ENCODE measurements at regions not wholly inside any gene's neighbourhood (a gene's known extent, or its start where the extent isn't known, plus 50 kb on each side); places are given as distances from the start of the nearest gene placed in this dataset.

DNA sequence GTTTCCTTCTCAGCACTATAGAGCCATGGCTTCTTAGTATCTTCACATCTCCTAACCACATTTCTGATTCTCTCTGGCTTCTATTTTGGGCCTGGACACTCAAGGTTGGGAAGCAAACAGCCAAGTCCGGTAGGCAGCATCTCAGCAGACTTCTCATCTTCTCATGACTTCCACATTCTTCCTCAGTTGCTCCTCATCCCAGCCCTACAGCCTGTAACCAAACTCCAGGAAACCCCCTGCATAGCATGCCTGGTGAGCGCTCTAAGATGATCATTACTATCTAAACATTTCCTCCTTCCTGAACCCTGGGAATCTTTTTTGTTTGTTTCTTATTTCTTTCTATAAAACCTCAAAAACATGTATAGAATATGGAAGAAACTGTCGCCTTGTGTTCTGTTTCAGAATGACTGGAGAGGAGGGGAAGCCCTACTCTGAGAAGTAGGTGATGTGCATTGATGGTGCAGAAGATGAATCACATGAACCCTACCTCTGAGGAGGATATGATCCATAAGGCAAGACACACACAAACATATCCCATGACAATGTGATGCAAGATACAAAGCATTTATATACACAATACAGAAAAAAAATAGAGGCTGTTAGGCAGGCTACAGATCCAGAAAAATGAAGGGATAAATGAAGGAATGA, 219.8 kb upstream of the GYPA start:
- FAIRE-seq = no peak
- no peak overlapping the region for H3K27ac ChIP-seq (ENCODE audit: extremely low read length, insufficient read depth, low read length)
- no peak for ATAC-seq
- no peak overlapping the region for H3K4me2 ChIP-seq (ENCODE audit: low read depth, low read length)
- no peak overlapping the region for H3K4me3 ChIP-seq (replicated peaks in 1 of 3; ENCODE audit: insufficient read depth in 1 of 3, low read depth in 2 of 3, low read length in 3 of 3)
- ChIA-PET CTCF (ENCODE audit: low intra/inter-chr PET ratio, low total read pairs) (no interaction called here), POLR2A (no interaction called here)
- in situ Hi-C loops (cut with HindIII; ENCODE audit: extremely low pct_ligation_motif_present, low pct_unique_long_range_greater_than_20kb) (no loop called here), intact Hi-C loops (cut with micrococcal nuclease; ENCODE audit: unreplicated experiment) (no loop called here)
- no peak for DNase-seq (ENCODE audit: low spot score)
- H3K36me3 ChIP-seq (replicated peaks in 1 of 2; ENCODE audit: control insufficient read depth in 1 of 2, insufficient read depth in 2 of 2, low read length in 2 of 2) = no peaks in the 10 kb centered on the region
- no peaks in the 10 kb centered on the region for H3K27me3 ChIP-seq (ENCODE audit: control insufficient read depth in 1 of 2, insufficient read depth in 2 of 2, low read length in 2 of 2)
- WGBS (ENCODE audit: low lambda C conversion rate) = 4% methylated on average over 3 of the region's 3 CpGs
- H3K9ac ChIP-seq (ENCODE audit: insufficient read depth, low read depth, low read length) = no peak overlapping the region
- no peaks in the 10 kb centered on the region for H3K79me2 ChIP-seq (ENCODE audit: insufficient read depth, low read length)
- no peaks in the 10 kb centered on the region for H4K20me1 ChIP-seq (ENCODE audit: insufficient read depth, low read length)
- no TSS peak for BruUV-seq (replicated peaks)
- H2AFZ ChIP-seq (ENCODE audit: low read length) = no peak overlapping the region
- H3K9me3 ChIP-seq (ENCODE audit: low read length) = no peaks in the 10 kb centered on the region
- no peak for TF ChIP-seq KLF11 (CRISPR knock-in tag; IDR thresholded peaks at IDR 0.05)
- no peak for TF ChIP-seq FOXC1 (CRISPR knock-in tag; IDR thresholded peaks at IDR 0.05; ENCODE audit: borderline replicate concordance)
- no peak for TF ChIP-seq KDM5A (IDR thresholded peaks at IDR 0.05; ENCODE audit: borderline replicate concordance, low read length)
- TF ChIP-seq MXD1 (CRISPR knock-in tag; IDR thresholded peaks at IDR 0.05) = no peak
- TF ChIP-seq FOXO1 (CRISPR knock-in tag; IDR thresholded peaks at IDR 0.05) = no peak
- no peak for TF ChIP-seq RCOR2 (CRISPR knock-in tag; IDR thresholded peaks at IDR 0.05)
- TF ChIP-seq, protein P1, sequence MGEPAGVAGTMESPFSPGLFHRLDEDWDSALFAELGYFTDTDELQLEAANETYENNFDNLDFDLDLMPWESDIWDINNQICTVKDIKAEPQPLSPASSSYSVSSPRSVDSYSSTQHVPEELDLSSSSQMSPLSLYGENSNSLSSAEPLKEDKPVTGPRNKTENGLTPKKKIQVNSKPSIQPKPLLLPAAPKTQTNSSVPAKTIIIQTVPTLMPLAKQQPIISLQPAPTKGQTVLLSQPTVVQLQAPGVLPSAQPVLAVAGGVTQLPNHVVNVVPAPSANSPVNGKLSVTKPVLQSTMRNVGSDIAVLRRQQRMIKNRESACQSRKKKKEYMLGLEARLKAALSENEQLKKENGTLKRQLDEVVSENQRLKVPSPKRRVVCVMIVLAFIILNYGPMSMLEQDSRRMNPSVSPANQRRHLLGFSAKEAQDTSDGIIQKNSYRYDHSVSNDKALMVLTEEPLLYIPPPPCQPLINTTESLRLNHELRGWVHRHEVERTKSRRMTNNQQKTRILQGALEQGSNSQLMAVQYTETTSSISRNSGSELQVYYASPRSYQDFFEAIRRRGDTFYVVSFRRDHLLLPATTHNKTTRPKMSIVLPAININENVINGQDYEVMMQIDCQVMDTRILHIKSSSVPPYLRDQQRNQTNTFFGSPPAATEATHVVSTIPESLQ (CRISPR knock-in tag; conservative IDR thresholded peaks at IDR 0.05) = no peak
- no peak for TF ChIP-seq NBN (conservative IDR thresholded peaks at IDR 0.05)
- TF ChIP-seq MXD4 (CRISPR knock-in tag; IDR thresholded peaks at IDR 0.05) = no peak
- no peaks in the 10 kb centered on the region for H3K4me1 ChIP-seq (ENCODE audit: insufficient read depth, low read length)
